DMS153 treated with DMSO at 0.1 percent for 48 hours (cell line): ENCODE measurements at regions not wholly inside any gene's neighbourhood (a gene's known extent, or its start where the extent isn't known, plus 50 kb on each side); places are given as distances from the start of the nearest gene placed in this dataset.
"Not testable (repeated sequence)": the region's sequence is repeated elsewhere in the genome, so short reads cannot be mapped to it uniquely, and the experiment has no call there.

ENCODE experiments used
- DNase-seq: peaks from one replicate; lab custom pipeline; 2025; ENCODE audit not compliant: unreplicated experiment; lab: John Stamatoyannopoulos, UW

DNA sequence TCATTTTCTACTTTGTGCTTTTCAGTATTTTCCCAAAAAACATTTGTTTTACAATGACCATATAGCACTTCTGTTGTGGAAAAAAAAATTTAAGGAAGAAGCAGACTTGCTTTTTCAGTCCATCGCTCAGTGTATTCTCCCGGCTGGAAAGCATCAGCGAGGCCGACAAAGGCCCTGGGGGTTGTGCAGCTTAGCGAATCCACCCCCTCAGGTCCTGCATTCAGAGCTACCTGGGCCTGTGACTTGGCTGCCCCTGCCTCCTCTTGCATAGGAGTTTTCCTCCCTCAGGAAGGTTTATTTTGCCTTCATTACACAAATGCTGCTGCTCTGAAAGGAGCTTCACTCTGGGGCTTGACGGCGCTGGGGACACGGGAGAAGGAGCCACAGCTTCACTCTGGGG is 244.4 kb upstream of the MGAT5 start:
- no peak for DNase-seq

DNA sequence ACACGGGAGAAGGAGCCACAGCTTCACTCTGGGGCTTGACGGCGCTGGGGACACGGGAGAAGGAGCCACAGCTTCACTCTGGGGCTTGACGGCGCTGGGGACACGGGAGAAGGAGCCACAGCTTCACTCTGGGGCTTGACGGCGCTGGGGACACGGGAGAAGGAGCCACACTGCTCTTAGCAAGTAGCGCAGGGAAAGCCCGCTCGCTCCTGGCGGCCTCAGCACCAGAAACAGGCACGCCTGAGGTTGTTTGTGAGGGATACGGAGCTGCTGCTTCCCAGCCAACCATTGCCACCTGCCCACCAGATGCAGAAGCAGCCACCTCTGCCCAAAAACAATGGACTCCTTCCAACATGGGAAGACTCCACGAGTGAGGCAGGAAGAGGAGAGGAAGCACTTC is 244.0 kb upstream of the MGAT5 start:
- DNase-seq, result not testable (repeated sequence)

DNA sequence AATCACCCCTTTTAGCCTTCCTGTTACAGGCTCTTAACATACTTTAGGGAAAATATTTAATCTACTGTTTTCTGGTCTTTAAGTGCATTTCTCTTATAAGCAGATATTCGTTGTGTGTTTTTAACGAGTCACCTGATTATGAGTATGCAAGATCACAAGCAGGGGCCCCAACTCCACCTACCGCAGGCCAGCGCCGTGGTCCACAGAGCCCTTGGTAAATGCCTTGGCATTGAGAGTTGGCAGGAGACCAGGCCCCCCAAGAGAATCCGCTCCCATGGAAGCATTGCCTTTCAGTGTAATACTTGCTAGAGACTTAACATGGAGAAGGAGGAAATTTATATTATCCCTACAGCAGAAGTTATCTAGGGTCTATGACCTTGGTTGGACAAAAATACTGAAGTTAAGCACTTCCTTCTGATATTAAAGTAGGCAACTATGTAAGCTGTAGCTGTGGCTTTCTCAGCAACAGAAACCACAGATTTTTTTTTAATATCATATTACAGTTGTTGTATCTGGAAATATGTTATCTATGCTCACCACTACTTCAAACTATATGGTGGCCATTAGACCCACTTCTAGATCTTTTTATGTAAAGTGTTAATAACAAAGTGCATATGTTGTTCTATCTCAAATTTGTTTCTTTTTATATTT is 241.8 kb upstream of the MGAT5 start:
- no peak for DNase-seq

DNA sequence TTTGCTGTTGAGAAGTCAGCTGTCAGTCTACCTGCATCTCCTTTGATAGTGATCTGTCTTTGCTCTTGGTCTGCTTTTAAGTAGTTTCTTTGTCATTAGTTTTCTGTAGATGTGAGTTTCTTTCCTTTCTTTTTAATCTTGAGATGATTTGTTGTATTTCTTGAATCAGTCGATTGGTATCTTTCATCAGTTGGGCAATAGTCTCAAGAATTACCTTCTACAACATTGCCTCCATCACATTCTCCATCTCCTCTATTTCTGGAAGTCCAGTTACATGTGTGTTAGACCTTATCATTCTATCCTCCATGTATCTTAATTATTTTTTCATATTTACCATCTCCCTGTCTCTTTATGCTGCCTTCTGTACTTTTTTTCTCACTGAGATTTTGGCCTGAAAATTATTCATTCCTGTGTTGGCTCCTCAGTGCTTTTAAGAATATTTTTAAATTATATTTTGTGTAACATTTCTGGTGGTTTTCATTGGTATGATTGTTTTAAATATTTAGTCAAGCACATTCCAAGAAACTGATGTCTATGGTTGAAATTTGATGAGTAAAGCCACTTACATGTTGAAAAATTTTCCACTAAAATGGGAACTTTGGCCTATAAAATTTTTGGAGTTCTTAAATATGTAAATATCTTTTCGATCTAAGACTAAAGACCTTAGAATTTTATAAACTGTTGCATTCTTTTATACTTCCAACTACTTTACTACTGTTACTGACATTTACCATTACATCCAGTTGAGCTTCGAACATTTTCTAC is 239.5 kb upstream of the MGAT5 start:
- DNase-seq, result no peak

GRCh38 chr2:134019871-134020270 is 234.0 kb upstream of the MGAT5 start:
- DNase-seq, result no peak

DNA sequence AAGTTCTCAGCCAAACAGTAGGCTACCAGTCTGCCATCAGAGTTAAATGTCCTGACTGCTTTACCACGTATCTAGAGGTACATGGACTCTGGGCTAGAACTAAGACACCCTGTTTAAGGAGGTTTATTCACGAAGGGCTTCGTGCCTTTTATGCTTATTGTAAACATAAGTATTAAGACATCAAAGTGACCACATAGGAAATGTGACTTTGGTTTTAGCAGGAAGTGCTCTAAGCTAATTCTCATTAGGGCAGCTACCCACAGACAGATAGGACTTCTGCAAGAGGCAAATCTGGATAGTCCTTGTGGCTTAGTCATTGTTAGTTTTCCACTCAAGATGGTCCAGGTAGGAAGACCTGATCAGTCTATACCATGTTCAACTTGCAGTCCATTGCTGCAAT is 233.3 kb upstream of the MGAT5 start:
- DNase-seq, result no peak

DNA sequence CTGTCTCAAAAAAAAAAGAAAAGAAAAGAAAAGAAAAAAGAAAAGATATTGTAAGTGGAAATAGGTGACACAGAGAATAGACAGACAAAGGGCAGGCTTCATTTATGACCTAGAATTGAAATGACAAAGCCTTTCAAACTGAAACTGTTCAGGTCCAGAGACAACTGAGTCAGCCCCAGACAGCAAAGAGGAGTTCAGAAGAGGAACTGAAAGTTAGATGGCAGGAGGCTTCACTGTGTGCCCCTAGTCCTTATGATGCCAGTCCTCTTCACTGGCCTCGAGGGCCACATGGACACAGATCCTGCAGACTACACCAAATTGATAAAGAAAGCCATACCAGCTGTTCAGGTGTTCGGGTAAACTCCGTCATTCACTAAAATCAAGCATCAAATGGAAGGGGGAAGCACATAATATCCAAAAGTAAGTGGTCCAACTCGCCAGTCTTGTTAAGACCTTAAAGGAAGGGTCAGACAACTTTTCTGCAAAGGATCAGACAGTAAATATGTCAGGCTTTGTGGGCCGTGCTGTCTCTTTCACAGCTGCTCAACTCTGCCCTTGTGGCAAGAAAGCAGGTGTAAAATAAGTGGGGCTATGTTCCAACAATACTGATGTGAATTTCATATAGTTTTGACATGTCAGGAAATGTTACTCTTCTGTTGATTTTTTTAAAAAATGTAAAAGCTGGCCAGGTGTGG is 231.9 kb upstream of the MGAT5 start:
- DNase-seq, result no peak

DNA sequence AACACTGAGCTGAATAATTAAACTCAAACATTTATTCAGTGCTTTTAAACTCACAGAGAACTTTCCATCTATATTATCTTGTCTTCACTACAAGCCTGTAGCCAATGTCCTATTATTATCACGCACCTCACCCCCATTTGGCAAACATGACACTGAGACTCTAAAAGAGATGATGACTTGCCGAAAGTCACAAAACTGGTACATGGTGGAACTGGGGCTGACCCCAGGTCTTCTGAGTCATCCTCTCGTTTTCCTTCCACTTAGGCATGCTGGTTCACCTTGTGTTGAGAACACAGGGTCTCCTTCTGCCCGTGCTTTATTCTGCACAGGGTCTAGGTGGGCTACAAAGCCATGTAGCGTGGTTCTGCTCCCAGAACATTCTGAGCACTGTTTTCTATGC is 230.0 kb upstream of the MGAT5 start:
- DNase-seq, result no peak

DNA sequence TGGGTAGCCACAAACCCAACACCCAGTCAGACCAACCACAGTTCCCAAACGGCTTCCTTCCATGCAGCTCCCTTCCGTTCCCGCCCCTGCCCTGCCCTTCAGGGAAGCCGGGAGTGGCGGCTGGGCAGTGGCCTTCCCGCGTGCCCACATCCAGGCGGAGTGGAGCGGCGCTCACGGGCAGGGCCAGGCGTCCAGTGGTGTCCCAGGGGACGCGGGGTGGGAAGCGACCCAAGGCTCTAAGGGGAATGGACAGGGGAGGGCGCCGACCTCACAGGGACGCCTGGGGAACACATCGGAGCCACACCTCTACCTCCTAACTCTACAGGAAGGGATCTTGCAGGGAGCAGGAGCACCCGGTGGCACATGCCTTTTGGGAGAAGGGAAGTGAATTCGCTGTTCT is 225.9 kb upstream of the MGAT5 start:
- DNase-seq, result no peak

- no peak for DNase-seq
Observed at GRCh38 chr2:134029418-134029817, 224.5 kb upstream of the MGAT5 start.

DNA sequence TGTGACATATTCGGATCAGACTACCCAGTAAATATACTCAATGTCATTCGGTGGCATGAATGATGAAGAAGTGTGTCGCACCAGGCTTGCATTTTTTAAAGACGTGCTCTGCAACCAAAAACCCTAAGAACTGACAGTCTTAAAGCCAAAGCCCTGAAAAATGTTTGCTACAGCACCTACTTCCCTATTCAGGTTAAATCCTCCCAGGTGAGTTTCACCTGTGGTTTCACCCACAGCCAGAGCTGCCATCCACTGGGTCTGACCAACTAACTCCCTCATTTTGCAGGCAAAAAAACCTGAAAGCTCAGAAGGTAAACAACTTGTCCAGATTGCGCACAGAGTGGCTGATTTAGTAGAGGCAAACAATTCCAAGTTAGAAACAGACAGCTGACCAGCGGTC is 222.3 kb upstream of the MGAT5 start:
- DNase-seq, result no peak

DNA sequence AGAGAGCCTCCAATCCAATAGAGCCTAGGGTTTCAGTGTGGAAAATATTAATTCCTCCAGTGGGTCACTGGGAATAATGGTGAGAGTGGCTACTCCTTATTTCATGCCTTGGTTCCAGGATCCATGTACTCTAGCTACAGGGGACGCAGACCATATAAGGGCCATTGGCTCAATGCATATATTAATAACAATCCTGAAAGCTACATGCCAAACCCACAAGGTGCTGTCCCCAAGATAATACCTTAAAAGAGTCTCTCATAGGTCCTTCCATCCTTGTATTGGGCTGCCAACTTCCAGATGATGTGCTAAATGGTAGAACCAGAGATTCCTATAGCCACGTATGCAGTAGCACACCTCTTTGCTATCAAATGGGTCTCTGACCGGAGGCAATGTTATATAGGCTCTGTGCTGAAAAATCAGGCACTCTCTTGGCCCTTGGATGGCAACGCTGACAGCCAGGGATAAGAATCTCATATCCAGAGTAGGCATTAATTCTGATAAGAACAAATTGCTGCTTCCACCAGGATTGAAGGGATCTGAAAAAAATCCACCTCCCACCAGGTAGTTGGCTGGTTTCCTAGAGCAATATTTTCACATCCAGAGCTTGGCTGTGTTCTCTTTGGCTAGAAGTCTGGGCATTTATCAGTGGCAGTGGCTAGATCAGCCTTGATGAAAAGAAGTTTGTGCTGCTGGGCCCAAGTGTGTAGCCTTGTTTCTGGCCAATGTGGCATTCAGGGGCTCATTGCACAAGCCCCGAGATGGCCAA is 218.1 kb upstream of the MGAT5 start:
- DNase-seq, result no peak

DNA sequence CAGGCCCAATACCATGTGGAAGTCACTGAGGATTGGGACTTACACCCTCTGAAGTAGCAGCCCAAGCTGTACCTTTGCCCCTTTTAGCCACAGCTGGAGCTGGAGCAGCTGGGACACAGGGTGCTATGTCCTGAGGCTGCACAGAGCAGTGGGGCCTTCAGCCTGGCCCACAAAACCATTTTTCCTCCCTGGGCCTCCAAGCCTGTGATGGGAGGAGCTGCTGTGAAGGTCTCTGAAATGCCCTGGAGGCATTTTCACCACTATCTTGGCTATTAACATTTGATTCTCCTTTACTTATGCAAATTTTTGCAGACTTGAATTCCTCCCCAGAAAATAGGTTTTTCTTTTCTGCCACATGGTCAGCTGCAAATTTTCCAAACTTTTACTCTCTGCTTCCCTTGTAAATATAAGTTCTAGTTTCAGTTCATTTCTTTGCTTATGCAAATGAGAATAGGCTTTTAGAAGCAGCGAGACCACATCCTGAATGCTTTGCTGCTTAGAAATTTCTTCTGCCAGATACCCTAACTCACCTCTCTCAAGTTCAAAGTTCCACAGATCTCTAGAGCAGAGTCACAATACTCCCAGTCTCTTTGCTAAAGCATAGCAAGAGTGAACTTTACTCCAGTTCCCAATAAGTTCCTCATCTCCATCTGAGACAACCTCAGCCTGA is 213.8 kb upstream of the MGAT5 start:
- DNase-seq, result no peak

- not testable (repeated sequence) for DNase-seq
Observed at GRCh38 chr2:134040626-134041172, 213.2 kb upstream of the MGAT5 start.

DNA sequence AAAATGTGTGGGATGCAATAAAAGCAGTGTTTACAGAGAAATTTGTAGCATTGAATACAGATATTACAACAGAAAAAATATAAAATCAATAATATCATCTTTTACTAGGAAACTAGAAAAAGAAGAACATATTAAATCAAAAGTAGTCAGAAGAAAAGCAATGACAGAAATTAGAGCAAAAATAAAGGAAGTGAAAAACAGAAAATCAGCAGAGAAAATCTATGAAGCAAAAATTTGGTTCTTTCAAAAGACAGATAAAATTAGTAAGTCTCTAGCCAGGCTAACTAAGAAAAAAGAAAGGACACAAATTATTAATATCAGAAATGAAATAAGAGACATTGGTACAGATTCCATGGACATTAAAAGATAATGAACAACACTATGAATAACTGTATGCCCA is 212.0 kb upstream of the MGAT5 start:
- DNase-seq, result no peak

DNA sequence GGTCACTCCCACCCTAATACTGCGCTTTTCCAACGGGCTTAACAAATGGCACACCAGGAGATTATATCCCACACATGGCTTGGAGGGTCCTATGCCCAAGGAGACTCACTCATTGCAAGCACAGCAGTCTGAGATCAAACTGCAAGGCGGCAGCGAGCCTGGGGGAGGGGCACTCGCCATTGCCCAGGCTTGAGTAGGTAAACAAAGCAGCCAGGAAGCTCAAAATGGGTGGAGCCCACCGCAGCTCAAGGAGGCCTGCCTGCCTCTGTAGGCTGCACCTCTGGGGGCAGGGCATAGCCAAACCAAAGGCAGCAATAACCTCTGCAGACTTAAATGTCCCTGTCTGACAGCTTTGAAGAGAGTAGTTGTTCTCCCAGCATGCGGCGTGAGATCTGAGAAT is 210.8 kb upstream of the MGAT5 start:
- DNase-seq, result not testable (repeated sequence)

DNA sequence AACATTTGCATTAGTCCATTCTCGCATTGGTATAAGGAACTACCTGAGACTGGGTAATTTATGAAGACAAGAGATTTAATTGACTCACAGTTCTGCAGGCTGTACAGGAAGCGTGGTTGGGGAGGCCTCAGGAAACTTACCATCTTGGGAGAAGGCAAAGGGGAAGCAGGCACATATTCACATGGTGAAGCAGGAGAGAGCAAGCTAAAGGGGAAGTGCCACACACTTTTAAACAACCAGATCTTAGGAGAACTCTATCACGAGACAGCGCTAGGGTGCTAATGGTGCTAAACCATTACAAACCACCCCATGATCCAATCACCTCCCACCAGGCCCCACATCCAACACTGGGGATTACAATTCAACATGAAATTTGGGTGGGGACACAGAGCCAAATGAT is 201.7 kb upstream of the MGAT5 start:
- no peak for DNase-seq

DNA sequence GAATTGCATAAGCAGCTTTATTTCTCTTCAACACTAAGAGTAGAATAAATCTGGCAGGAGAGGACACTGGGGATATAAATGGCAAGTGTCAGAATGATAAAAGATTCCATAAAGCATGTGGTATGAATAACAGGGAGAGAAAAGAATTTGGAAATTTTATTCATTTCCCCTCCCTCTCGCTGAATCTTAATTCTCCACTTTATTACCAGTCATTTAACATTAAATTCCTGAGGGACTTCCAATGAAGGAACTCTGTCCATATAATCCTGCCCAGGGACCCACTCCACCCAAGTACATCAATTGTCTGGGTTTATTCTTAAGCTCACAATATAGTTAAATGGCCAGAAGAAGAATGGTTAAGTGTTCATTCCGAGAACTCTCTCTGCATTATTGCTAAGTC is 197.7 kb upstream of the MGAT5 start:
- no peak for DNase-seq

- DNase-seq, result not testable (repeated sequence)
Observed at GRCh38 chr2:134061066-134061465, 192.8 kb upstream of the MGAT5 start.

- DNase-seq, result not testable (repeated sequence)
Observed at GRCh38 chr2:134062235-134062634, 191.6 kb upstream of the MGAT5 start.

- DNase-seq, result not testable (repeated sequence)
Observed at GRCh38 chr2:134063916-134064315, 190.0 kb upstream of the MGAT5 start.
